ENCODE measurements at regions not wholly inside any gene's neighbourhood (a gene's known extent, or its start where the extent isn't known, plus 50 kb on each side); places are given as distances from the start of the nearest gene placed in this dataset.

GRCh38 chr6:112886415-112886814 lies 539.3 kb downstream of the RFPL4B start:
- no peak for TF ChIP-seq CTCF (IDR thresholded peaks at IDR 0.05)

DNA sequence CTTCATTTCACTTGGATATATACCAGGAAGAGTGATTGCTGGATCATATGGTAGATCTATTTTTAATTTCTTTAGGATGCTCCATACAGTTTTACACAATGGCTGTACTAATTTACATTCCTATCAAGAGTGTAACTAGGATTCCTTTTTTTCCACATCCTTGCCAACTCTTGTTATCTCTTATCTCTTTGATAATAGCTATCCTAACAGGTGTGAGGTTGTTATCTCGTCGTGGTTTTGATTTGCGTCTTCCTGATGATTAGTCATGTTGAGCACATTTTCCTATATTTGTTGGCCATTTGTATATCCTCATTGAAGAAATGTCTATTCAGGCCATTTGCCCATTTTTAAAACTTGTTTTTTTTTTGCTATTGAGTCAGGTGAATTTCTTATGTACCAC lies 552.4 kb downstream of the RFPL4B start:
- TF ChIP-seq CTCF (IDR thresholded peaks at IDR 0.05): no peak

DNA sequence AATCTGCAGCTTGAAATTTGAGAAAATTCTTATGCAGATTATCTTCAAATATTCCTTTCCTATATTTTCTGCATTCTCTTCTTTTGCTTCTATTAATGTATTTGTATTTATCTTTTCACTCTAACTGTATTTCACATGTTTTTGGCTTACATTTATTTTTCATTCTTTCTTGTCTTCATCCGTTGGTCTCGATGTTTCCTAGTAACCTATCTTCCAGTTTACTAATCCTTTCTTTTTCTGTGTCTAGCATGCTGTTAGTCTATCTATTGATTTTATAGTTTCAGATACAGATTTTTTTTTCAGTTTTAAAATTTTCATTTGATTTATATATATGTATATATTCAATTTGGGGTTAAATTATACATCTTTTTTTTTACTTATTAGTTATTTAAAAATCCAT lies 556.2 kb downstream of the RFPL4B start:
- TF ChIP-seq CTCF (IDR thresholded peaks at IDR 0.05): no peak

DNA sequence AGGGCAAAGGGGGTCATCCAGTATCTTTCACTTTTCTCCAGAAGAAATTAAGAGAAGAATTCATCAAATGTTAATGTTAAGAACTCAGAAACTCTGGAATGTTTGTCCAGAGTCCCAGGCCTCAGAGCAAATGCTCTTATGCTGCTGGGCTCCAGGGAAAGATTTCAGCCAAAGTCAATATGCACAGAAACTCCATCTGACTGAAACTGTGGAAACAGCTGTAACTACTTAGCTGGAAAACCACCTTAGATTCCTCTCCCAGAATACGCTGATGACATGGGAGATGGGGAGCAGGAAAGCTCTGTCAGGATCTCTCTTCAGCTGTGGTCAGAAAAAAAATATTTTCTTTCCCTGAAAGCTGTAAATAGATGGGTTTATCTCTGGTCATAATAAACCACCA lies 559.6 kb downstream of the RFPL4B start:
- TF ChIP-seq CTCF (IDR thresholded peaks at IDR 0.05): no peak

- no peak for TF ChIP-seq CTCF (IDR thresholded peaks at IDR 0.05)
Measured at GRCh38 chr6:112909781-112910180, 562.7 kb downstream of the RFPL4B start.

- TF ChIP-seq CTCF (IDR thresholded peaks at IDR 0.05): no peak
Measured at GRCh38 chr6:112910256-112910655, 563.1 kb downstream of the RFPL4B start.

DNA sequence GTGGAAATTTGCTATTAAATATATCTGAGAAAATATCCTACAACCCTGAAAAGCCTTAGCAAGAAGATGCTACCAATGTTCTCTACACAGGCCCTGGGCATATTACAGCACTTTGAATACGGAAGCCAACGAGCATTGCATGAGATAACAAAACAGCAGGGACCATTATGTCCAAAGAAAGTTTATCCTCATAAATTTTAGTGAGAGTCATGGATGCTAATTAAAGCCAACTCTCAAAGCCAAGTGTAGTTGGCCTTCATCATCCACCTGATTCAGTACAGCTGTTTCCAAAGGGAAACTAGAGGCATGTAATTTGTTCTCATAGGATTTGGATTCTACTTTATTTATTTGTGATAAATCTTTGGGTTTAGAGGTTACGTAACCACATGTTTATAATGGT lies 564.8 kb downstream of the RFPL4B start:
- TF ChIP-seq CTCF (IDR thresholded peaks at IDR 0.05): no peak

DNA sequence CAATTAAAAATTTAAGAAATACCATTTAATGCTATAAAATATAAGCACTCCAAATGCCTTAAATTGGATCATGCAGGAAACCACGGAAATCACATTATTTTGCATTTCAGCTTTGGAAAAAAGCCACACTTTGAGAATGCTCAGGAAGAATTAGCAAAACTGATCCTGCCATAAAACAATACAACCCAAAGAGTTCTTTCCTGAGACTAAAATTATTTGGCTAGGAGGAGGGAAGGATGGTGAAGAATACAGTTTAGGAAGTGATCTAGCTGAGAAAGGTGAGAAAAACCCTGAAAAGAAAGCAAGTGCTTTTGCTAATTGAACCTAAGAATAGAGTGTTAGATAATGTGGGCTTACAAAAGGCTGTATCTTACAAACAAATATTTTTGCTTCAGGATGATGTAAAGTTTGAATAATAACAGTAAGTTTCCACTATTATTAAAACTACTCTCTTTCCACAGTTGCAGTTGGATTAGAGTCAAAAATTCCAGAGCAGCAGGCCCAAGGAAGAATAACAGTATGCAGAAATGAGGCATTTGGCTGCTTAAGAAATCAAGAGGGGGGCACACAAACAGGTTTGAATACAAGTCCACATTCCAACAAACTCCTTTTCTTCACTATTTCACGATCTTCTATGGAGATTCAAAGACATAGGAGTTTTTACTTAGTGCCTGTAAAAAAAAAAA lies 565.4 kb downstream of the RFPL4B start:
- no peak for TF ChIP-seq CTCF (IDR thresholded peaks at IDR 0.05)
